T-helper 1 cell treated with Interleukin-12 subunit alpha and Interleukin-12 subunit beta and Interleukin-4 antibody, amounts not matched to agents 30 ng/mL and 1 ng/mL, for 36 hours (primary cell): ENCODE measurements at regions not wholly inside any gene's neighbourhood (a gene's known extent, or its start where the extent isn't known, plus 50 kb on each side); places are given as distances from the start of the nearest gene placed in this dataset.

ENCODE experiments used
- intact Hi-C: fragments of 100-400 bp; cut with micrococcal nuclease; formaldehyde crosslinking; loops from one replicate; pipeline ENCODE4 v1.15.1; 2024

DNA sequence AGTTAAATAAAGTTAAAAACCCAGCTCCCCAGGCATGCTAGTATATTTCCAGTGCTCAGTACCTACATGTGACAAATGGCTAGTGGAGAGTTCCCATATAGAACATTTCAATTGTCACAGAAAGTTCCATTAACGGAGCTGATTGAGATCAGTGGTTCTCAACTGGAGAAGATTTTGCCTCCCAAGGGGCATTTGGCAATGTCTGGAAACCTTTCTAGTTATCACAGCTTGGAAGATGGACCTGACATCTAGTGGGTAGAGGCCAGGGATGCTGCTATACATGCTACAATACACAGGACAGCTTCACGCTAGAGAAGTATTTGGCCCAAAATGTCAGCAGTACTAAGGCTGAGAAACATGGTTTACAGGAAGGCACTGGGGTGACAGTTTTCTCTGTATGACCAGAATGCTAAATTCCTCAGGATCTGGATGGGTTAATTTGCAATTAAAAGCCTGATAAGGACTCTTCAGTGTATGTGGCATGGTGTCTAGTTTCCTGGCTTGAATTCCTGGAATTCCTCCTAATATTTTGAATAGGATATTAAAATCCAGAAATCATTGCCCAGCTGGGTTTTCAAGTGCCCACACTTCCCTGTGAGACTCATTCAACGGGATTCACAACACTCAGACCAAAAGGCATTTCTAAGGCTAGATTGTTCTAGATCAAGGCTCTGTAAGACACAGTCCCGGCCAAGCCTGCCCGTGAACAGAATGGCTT lies 84.7 kb upstream of the SALL4 start:
- intact Hi-C loops = no loop called here

DNA sequence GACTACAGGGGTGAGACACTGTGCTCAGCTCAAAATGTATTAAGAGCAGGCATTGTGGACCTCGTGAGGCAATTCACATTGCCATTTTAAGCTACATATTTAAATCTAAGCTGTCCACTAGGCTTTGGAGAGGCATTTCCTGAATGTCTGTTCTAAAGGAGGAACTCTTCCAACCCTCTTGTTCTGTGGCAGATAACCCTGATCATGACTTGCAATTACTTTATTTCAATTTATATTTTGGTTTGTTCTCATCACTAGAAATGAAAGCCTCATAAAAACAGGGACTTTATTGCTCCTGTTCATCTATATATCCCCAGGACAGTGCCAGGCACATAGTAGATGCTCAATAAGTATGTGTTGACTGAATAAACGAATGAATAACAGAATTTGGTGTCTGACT lies 84.0 kb upstream of the SALL4 start:
- intact Hi-C loops = no loop called here

DNA sequence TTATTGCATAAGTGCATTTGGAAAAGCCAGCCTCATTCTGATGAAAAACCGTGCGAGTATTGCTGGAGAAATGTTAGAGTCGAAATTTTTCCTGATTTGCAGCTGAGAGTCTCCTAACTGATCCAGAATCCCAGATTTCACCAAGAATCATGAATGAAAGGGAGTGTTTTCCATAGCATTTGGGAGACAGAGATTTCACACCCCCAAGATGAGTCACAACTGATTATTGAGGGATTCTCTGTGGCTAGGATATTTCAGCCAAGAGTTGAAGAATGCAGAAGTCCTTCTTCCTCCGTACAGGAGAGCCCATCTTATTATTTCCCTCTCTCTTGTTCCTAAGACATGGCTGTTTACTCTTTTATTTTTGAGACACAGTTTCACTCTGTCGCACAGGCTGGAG lies 82.2 kb upstream of the SALL4 start:
- intact Hi-C loops = no loop called here

DNA sequence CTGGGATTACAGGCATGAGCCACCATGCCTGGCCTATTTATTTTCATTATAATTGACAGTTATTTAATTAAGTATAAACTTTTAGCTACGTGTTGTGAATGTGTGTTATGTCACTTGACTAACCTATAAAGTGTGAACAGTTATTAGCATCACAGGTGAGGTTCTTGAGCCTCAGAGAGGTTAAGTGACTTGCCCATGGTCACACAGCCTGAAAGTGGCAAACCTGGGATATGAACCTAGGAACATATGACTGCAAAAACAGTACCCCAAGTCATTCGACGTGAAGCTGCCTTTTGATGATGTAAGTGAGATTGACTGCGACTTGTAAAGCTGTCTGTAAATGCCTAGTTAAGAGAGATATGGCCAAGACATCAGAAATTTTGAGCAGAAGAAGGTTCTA lies 77.9 kb upstream of the SALL4 start:
- intact Hi-C loops = no loop called here

DNA sequence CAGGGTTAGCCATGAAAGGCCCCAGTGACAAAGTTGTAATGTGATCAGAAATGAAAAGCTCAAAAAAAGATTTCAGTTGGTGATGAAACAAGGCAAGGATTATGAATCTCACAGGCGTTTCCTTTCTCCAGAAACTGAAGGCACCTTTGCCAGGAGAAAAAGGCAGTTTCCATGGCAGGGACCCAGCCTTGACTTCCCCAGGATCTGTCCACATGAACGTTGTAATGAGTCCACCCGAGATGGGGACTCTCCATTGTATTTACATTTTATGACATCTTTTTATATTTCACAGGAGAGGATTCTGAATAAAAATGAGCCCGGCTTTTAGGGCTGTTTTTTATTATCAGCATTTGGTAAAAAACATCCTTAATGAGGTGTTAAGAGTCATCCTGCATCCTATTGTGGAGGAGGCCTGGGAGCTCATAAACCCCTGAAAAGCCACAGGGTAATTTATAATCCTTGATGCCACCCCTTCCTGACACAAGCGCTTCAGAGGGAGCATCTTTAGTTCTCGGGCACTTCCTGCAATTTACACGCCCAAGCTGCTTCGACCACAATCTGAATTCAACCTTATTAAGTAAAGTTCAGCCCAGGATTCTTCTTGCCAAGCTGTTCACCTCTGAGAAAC lies 74.1 kb upstream of the SALL4 start:
- intact Hi-C loops = no loop called here

DNA sequence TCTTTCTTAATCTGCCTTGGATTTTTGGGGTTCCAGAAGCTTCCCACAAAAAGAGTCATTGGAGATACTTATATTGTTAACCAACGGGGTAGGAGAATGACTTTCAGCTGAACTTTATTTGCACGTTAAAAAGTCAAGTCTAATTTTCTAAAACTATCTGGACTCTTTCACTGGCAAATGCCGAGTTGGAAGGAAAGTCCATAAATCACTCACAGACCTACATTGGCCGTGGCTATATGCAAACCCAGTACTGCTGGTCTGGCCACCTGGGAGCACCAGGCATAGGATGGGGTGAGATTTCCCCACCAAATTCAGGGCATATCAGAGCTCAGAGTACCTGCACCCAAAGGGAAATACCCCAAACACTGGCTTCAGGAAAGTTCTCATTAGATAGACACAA lies 71.3 kb upstream of the SALL4 start:
- intact Hi-C loops = no loop called here

DNA sequence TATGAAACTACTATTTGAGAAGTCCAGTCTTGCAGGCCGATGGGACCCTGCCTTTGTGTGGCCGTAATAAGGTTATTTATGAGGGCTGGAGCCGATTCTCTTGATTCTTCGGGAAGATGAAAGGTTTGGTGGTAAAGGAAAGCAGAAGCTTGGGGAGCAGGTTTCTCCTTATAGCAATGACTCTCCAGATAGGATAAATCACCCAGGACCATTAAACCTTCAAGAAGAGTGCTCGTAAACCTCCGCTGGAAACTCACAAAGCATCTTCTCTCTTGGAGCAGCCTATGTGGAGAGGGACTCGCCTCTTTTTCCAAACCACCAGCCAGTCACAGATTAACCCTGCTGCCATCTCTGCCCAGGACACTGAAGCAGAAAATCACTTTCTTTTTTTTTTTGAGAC lies 69.6 kb upstream of the SALL4 start:
- intact Hi-C loops = no loop called here

DNA sequence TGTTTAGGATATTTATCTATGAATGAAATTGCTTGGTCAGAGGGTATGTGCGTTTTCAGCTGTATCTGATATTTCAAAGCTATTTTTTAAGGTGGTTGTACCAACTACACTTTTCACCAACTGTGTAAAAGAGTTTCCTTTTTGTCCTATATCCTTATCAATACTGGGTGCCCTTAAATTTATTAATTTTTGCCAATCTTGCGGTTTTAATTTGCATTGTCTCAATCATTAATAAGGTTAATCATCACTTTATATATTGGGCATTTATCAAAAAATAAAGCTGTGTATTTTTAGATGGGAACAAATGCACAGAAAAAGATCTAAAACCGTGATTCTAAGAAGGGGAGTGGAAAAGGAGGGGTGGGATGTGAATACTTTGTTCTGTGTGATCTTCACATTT lies 66.7 kb upstream of the SALL4 start:
- intact Hi-C loops = no loop called here

DNA sequence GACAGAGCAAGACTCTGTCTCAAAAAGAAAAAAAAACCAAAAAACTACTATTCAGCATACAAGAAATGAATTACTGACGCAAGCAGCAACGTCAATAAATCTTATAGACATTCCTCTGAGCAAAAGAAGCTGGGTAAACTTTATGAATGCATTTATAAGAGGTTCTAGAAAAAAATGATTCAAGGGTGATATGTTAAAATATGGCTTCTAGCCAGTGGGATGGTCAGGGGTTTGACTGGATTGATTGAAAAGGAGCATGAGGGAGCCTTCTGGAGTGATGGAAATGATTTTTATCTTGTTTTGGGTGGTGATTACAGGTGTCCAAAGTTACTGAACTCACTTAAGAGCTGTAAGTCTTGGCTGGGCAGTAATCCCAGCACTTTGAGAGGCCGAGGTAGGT lies 64.9 kb upstream of the SALL4 start:
- intact Hi-C loops = no loop called here

DNA sequence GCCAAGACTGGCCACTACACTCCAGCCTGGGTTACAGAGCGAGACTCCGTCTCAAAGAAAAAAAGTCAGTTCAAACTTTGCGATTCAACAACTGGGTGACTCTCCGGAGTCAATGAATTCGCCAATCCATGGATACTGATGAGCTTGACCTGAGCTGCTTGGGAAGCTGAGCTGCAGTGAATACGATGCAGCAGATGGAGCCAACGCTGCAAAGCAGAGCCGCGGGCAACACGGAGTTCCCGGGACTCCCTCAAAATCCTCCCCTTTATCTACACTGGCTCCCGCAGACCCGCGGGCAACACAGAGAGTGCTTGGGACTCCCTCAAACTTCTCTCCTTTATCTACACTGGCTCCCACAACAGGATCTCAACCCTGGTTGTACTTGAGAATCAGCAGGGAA lies 62.6 kb upstream of the SALL4 start:
- intact Hi-C loops = no loop called here

DNA sequence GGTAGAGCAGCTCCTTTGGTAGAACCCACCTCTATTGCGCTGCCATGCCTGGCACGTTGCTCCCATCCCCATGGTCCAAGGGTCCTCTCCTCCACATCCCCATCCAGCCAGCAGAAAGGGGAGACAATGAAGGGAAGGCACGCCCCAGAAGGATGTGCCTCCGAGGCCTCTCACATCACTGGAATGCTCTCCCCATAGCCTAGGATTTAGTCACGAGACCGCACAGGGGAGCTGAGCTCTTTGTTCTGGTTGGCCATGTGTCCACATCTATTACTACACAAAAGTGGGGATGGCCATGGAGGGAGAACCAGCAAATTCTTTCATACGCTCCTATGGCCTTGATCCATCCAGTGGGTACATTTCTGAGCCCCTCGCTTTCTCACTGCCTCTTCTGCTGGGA lies 60.5 kb upstream of the SALL4 start:
- intact Hi-C loops = no loop called here

DNA sequence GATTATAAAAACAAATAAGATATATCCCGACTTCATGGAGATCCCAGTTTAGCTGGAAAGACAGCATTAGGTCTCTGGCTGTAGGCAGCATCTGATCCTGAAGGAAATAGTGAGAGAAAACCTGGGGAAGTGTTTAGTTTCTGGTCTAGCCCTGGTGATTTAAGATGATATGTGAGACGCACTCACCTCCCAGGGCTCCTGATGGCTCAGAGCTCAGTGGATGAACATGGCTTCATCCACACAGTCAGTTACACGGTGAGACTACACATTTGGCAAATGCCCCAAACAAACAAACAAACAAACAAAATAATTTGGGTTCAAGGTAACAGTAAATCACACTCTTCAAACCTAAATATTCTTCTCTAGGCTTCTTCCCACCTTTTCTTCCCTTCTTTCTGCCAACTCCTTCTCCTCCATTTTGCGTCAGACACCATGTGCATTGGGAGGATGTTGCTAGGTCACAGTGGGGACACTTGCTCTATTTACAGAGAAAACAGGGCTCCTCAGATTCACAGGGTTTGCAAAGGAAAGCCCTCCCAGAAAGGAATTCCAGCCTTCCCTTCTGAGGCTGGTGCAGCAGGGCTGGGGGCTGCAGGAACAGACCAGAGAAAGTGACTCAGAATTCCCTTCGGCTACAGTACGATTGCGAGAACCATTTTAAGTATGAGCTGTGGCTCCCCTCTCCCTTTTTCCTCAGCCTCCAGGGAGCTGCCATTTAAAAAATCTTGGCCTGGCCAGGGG lies 59.6 kb upstream of the SALL4 start:
- intact Hi-C loops = no loop called here

DNA sequence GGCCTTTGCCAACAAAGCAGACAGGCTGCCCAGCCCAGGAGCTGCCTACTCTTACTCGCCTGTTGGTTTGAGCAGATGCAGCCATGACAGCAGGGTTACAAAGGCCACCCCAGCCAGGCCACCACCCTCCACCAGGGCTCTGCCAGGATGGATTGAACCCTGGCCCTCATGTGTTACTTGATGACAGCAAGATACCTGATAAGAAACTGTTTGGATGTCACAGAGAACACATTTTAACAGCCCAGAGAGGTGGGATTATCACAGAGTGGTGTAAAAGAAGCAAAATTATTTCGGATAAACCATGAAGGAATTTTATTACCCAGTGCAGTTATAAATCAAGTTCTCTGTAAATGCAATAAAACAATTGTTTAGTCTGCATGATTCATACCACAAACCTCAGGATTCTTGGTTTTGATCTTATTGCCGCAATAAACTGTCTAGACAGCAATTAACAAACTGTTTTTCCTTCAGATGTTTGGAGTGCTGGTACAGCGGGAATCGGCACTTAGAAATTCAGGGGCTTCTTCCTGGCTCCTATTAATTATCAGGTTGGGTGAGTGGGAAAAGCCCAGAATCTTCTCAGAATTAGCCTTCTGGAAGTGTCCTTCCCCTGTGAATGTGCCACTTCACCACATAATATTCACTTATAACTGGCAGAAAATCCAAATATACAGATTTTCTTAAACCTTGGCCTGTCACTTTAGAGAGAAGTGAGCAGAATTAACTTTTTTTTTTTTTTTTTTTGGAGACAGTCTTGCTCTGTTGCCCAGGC lies 58.0 kb upstream of the SALL4 start:
- intact Hi-C loops = no loop called here

DNA sequence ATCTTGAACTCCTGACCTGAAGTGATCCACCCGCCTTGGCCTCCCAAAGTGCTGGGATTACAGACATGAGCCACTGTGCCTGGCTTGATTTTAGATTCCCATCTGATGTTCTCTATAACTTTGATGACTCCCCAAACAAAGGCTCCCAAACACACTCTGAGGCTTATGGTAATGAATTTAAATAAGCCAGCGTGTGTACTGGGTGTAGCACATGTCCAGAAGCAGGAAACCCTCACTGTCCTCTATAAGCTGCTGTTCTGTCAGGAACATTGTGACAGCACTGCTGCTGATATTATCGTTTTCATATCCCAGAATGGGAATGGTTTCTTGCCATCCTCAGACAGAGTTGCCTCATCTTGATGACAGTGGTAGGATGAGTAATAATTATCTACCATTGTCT lies 54.1 kb upstream of the SALL4 start:
- intact Hi-C loops = no loop called here

DNA sequence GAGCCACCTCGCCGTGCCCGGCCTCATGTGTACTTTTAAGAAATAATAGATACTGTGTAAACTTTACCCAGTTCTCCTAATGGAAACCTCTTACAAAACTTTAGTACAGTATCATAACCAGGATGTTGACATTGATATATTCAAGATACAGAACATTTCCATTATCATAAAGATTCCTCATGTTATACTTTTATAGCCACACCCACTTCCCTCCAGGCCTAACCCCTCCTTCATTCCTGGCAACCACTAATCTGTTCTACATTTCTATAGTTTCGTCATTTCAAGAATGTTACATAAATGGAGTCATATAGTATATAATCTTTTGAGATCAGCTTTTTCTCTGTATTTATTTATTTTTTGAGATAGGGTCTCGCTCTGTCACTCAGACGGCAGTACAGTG lies 52.6 kb upstream of the SALL4 start:
- intact Hi-C loops = no loop called here
